ENCODE measurements at regions not wholly inside any gene's neighbourhood (a gene's known extent, or its start where the extent isn't known, plus 50 kb on each side); places are given as distances from the start of the nearest gene placed in this dataset.

DNA sequence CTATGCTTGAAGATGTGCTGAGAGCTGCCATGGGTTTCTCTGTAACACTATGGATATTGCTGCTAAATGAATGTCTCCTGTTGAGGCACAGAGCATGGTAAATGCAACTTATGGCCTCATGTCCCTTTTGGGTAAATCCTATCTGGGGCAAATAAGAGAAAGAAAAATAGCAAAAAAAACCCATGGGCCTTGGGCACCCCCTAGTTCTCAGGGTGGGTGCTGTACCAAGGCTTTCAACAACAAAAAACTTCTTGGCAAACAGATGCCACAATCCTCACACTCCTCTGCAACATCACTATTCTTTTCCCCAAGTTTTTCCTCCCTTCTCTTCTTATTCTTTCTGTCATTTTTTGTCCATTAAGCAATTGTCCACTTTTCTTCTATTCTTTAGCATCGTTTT lies 340.1 kb upstream of the ROBO2 start (continued):
- TF ChIP-seq, protein P1, sequence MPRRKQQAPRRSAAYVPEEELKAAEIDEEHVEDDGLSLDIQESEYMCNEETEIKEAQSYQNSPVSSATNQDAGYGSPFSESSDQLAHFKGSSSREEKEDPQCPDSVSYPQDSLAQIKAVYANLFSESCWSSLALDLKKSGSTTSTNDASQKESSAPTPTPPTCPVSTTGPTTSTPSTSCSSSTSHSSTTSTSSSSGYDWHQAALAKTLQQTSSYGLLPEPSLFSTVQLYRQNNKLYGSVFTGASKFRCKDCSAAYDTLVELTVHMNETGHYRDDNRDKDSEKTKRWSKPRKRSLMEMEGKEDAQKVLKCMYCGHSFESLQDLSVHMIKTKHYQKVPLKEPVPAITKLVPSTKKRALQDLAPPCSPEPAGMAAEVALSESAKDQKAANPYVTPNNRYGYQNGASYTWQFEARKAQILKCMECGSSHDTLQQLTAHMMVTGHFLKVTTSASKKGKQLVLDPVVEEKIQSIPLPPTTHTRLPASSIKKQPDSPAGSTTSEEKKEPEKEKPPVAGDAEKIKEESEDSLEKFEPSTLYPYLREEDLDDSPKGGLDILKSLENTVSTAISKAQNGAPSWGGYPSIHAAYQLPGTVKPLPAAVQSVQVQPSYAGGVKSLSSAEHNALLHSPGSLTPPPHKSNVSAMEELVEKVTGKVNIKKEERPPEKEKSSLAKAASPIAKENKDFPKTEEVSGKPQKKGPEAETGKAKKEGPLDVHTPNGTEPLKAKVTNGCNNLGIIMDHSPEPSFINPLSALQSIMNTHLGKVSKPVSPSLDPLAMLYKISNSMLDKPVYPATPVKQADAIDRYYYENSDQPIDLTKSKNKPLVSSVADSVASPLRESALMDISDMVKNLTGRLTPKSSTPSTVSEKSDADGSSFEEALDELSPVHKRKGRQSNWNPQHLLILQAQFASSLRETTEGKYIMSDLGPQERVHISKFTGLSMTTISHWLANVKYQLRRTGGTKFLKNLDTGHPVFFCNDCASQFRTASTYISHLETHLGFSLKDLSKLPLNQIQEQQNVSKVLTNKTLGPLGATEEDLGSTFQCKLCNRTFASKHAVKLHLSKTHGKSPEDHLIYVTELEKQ (CRISPR knock-in tag; IDR thresholded peaks at IDR 0.05) = no peak

DNA sequence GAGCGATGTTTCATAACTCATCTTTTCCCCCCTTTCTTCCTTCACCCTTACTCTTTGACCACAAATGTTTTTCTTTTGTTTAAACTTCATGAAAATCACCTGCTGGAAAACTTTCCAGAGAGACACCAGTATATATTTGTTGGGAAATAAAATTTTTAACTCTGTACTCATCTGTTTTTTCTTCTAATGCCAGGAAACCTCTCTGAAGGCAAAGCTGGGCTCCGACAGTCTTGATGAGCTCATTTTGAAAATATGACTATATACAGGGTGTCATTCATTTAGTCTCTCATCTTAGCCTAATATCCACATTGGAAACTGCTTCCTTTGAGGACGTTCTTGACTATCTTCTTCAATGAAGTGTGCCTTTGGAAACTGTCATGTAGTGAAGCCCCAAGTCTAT lies 339.6 kb upstream of the ROBO2 start:
- H3K27ac ChIP-seq (ENCODE audit: extremely low read depth, low read depth, low read length) = no peak overlapping the region
- POLR2A ChIA-PET = no interaction called here
- CTCF ChIA-PET (ENCODE audit: low intra/inter-chr PET ratio) = no interaction called here
- DNase-seq (ENCODE audit: extremely low read depth in 1 of 4, low spot score in 3 of 4) (no peak), FAIRE-seq (no peak), ATAC-seq (no peak)
- no peak overlapping the region for H3K4me3 ChIP-seq
- no peak overlapping the region for H3K9ac ChIP-seq (ENCODE audit: insufficient read depth in 1 of 2, low read depth in 2 of 2, low read length in 2 of 2)
- no peaks in the 10 kb centered on the region for H3K9me3 ChIP-seq (replicated peaks; ENCODE audit: control insufficient read depth, insufficient read depth, low read depth, low read length)
- intact Hi-C loops (cut with micrococcal nuclease) (no loop called here), in situ Hi-C loops (cut with MboI) (no loop called here)
- H3K36me3 ChIP-seq (ENCODE audit: control insufficient read depth, insufficient read depth, low read length) = no peaks in the 10 kb centered on the region
- no TSS peak for BruUV-seq (replicated peaks)
- no peak overlapping the region for H2AFZ ChIP-seq (ENCODE audit: low read depth, low read length)
- no peak for TF ChIP-seq ZNF253 (CRISPR knock-in tag; conservative IDR thresholded peaks at IDR 0.05)
- TF ChIP-seq, protein P2, sequence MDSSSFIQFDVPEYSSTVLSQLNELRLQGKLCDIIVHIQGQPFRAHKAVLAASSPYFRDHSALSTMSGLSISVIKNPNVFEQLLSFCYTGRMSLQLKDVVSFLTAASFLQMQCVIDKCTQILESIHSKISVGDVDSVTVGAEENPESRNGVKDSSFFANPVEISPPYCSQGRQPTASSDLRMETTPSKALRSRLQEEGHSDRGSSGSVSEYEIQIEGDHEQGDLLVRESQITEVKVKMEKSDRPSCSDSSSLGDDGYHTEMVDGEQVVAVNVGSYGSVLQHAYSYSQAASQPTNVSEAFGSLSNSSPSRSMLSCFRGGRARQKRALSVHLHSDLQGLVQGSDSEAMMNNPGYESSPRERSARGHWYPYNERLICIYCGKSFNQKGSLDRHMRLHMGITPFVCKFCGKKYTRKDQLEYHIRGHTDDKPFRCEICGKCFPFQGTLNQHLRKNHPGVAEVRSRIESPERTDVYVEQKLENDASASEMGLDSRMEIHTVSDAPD (CRISPR knock-in tag; IDR thresholded peaks at IDR 0.05) = no peak
- TF ChIP-seq, protein P3, sequence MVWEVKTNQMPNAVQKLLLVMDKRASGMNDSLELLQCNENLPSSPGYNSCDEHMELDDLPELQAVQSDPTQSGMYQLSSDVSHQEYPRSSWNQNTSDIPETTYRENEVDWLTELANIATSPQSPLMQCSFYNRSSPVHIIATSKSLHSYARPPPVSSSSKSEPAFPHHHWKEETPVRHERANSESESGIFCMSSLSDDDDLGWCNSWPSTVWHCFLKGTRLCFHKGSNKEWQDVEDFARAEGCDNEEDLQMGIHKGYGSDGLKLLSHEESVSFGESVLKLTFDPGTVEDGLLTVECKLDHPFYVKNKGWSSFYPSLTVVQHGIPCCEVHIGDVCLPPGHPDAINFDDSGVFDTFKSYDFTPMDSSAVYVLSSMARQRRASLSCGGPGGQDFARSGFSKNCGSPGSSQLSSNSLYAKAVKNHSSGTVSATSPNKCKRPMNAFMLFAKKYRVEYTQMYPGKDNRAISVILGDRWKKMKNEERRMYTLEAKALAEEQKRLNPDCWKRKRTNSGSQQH (CRISPR knock-in tag; IDR thresholded peaks at IDR 0.05) = no peak
- TF ChIP-seq, protein P4, sequence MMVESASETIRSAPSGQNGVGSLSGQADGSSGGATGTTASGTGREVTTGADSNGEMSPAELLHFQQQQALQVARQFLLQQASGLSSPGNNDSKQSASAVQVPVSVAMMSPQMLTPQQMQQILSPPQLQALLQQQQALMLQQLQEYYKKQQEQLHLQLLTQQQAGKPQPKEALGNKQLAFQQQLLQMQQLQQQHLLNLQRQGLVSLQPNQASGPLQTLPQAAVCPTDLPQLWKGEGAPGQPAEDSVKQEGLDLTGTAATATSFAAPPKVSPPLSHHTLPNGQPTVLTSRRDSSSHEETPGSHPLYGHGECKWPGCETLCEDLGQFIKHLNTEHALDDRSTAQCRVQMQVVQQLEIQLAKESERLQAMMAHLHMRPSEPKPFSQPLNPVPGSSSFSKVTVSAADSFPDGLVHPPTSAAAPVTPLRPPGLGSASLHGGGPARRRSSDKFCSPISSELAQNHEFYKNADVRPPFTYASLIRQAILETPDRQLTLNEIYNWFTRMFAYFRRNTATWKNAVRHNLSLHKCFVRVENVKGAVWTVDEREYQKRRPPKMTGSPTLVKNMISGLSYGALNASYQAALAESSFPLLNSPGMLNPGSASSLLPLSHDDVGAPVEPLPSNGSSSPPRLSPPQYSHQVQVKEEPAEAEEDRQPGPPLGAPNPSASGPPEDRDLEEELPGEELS (CRISPR knock-in tag; IDR thresholded peaks at IDR 0.05; ENCODE audit: borderline replicate concordance) = no peak
- no peak for TF ChIP-seq TEAD2 (tag; IDR thresholded peaks at IDR 0.05)
- TF ChIP-seq TCF7 (IDR thresholded peaks at IDR 0.05; ENCODE audit: borderline replicate concordance) = no peak
- H3K9me1 ChIP-seq (ENCODE audit: control insufficient read depth, insufficient read depth, low read length) = no peaks in the 10 kb centered on the region
- WGBS (ENCODE audit: insufficient coverage, low coverage, missing lambda C conversion rate) = 0% methylated on average over 3 of the region's 3 CpGs
- H3K79me2 ChIP-seq (ENCODE audit: control insufficient read depth, insufficient read depth, low read length) = no peaks in the 10 kb centered on the region
- H4K20me1 ChIP-seq (replicated peaks; ENCODE audit: control insufficient read depth, insufficient read depth, low read length) = no peaks in the 10 kb centered on the region
- no peak overlapping the region for H3K4me2 ChIP-seq (ENCODE audit: insufficient read depth, low read length)
- no peaks in the 10 kb centered on the region for H3K27me3 ChIP-seq (ENCODE audit: control insufficient read depth in 2 of 2, insufficient read depth in 2 of 2, low read length in 2 of 2)
- no peaks in the 10 kb centered on the region for H3K4me1 ChIP-seq (replicated peaks in 1 of 2; ENCODE audit: control insufficient read depth in 2 of 2, insufficient read depth in 2 of 2, low read length in 2 of 2)

Measured in K562 (cell line).